A549 (cell line): ENCODE measurements at regions not wholly inside any gene's neighbourhood (a gene's known extent, or its start where the extent isn't known, plus 50 kb on each side); places are given as distances from the start of the nearest gene placed in this dataset.
A peak's percentile ranks its signal among the peaks of the same experiment; 100 is the strongest.
"Not testable (repeated sequence)": the region's sequence is repeated elsewhere in the genome, so short reads cannot be mapped to it uniquely, and the experiment has no call there.

Experiments used
- ATAC-seq, 2 experiments: fragments of 200-7000 bp in 1 of 2; fragments of >200 bp in 1 of 2; cut with Nextera tagmentation in 1 of 2; cut with Tn5 transposase in 1 of 2; 3 replicates each; pipeline versions ENCODE4 v1.8.0 to v1.9.1; 2018 to 2020; ENCODE audit warnings: mild to moderate bottlenecking in 1 of 2, moderate library complexity in 1 of 2
- CTCF ChIA-PET: fragments of 300-600 bp; sonication (Branson Sonifier 250); formaldehyde crosslinking; extraction: SDS; loops from one replicate; lab custom pipeline; 2021; ENCODE audit warnings: antibody characterized with exemption, inconsistent platforms; lab: Yijun Ruan, JAX
- POLR2A ChIA-PET: fragments of 350-600 bp; formaldehyde crosslinking; extraction: SDS; loops from one replicate; lab custom pipeline; 2021; ENCODE audit warnings: antibody characterized with exemption, inconsistent platforms; lab: Yijun Ruan, JAX
- DNase-seq, 2 experiments: peaks; one replicate each; pipeline versions ENCODE4 v3.0.0 to v3.0.0-alpha.2; 2011 to 2016; ENCODE audit warnings: low read depth in 1 of 2, low spot score in 1 of 2
- FAIRE-seq: peaks from 2 replicates; lab custom pipeline; 2011; peaks lifted over from hg19 to GRCh38; lab: Jason Lieb, UNC
- H3K27ac ChIP-seq, 2 experiments: fragments of >200 bp; sonication (Bioruptor Twin); formaldehyde crosslinking; 3 replicates each; pipeline ENCODE4 v1.5.1; 2016 to 2017
- H3K4me1 ChIP-seq: fragments of >200 bp; sonication (Bioruptor Twin); formaldehyde crosslinking; 3 replicates; pipeline ENCODE4 v1.6.1; 2016
- H3K4me2 ChIP-seq: fragments of >200 bp; sonication (Bioruptor Twin); formaldehyde crosslinking; 3 replicates; pipeline ENCODE4 v1.6.1; 2016
- H3K4me3 ChIP-seq: fragments of >200 bp; sonication (Bioruptor Twin); formaldehyde crosslinking; 3 replicates; pipeline ENCODE4 v1.5.1; 2016
- H3K9me3 ChIP-seq: fragments of >200 bp; sonication (Bioruptor Twin); formaldehyde crosslinking; 3 replicates; pipeline ENCODE4 v1.6.1; 2016
- ATOH8 ChIP-seq: fragments of 250-450 bp; sonication (Bioruptor Pico); IDR thresholded peaks from 2 replicates; pipeline ENCODE4 v1.5.0; 2020; ENCODE audit warnings: low read depth, mild to moderate bottlenecking, moderate library complexity
- BCL3 ChIP-seq: fragments of >200 bp; sonication (Bioruptor Twin); formaldehyde crosslinking; IDR thresholded peaks from 3 replicates; pipeline ENCODE4 v1.6.1; 2016
- CBX8 ChIP-seq: fragments of 200-600 bp; sonication (generic); IDR thresholded peaks from 2 replicates; pipeline ENCODE4 v1.6.1; 2016
- CEBPB ChIP-seq, 2 experiments: fragments of >200 bp in 1 of 2; sonication (Bioruptor Twin) in 1 of 2; formaldehyde crosslinking in 1 of 2; IDR thresholded peaks; 2 replicates each; pipeline ENCODE4 v1.6.1; 2012 to 2016
- CHD4 ChIP-seq: fragments of 200-600 bp; sonication (generic); IDR thresholded peaks from 2 replicates; pipeline ENCODE4 v1.6.1; 2016; ENCODE audit warnings: antibody characterized with exemption, mild to moderate bottlenecking, borderline replicate concordance
- EHF ChIP-seq: fragments of 250-450 bp; sonication (Bioruptor Pico); IDR thresholded peaks from 2 replicates; pipeline ENCODE4 v1.5.0; 2020; ENCODE audit warnings: mild to moderate bottlenecking
- EP300 ChIP-seq, 2 experiments: fragments of >200 bp; sonication (Bioruptor Twin); formaldehyde crosslinking; IDR thresholded peaks; 2 replicates in 1 of 2; 3 replicates in 1 of 2; pipeline ENCODE4 v1.6.1; 2016 to 2017
- FOSB ChIP-seq: fragments of 250-450 bp; sonication (Bioruptor Pico); IDR thresholded peaks from 2 replicates; pipeline ENCODE4 v1.5.0; 2020; ENCODE audit warnings: mild to moderate bottlenecking, moderate library complexity
- GATA3 ChIP-seq: IDR thresholded peaks from 2 replicates; pipeline ENCODE4 v1.6.1; 2012; ENCODE audit warnings: borderline replicate concordance
- HDAC2 ChIP-seq: fragments of 200-600 bp; sonication (generic); IDR thresholded peaks from 2 replicates; pipeline ENCODE4 v1.6.1; 2016
- HEYL ChIP-seq: fragments of 250-450 bp; sonication (Bioruptor Pico); IDR thresholded peaks from 2 replicates; pipeline ENCODE4 v1.8.0; 2021; ENCODE audit warnings: mild to moderate bottlenecking, moderate library complexity
- HMGXB4 ChIP-seq: fragments of 250-450 bp; sonication (Bioruptor Pico); IDR thresholded peaks from 2 replicates; pipeline ENCODE4 v1.5.0; 2021; ENCODE audit warnings: mild to moderate bottlenecking, moderate library complexity, borderline replicate concordance
- HOXA7 ChIP-seq: fragments of 250-450 bp; sonication (Bioruptor Pico); IDR thresholded peaks from 2 replicates; pipeline ENCODE4 v1.5.0; 2020; ENCODE audit warnings: mild to moderate bottlenecking, moderate library complexity
- HOXB13 ChIP-seq: fragments of 250-450 bp; sonication (Bioruptor Pico); IDR thresholded peaks from 2 replicates; pipeline ENCODE4 v1.5.0; 2020; ENCODE audit warnings: low read depth, mild to moderate bottlenecking, moderate library complexity
- HOXB5 ChIP-seq: fragments of 250-450 bp; sonication (Bioruptor Pico); IDR thresholded peaks from 2 replicates; pipeline ENCODE4 v1.5.0; 2020; ENCODE audit warnings: mild to moderate bottlenecking, moderate library complexity
- JUN ChIP-seq, 2 experiments: fragments of >200 bp; sonication (Bioruptor Twin); formaldehyde crosslinking; IDR thresholded peaks; 2 replicates in 1 of 2; 3 replicates in 1 of 2; pipeline ENCODE4 v1.6.1; 2016 to 2017
- JUNB ChIP-seq: fragments of >200 bp; sonication (Bioruptor Twin); formaldehyde crosslinking; IDR thresholded peaks from 2 replicates; pipeline ENCODE4 v1.6.1; 2016
- KDM5A ChIP-seq: fragments of 200-600 bp; sonication (generic); IDR thresholded peaks from 2 replicates; pipeline ENCODE4 v1.6.1; 2016; ENCODE audit warnings: antibody characterized with exemption, mild to moderate bottlenecking
- MAFK ChIP-seq: fragments of 450-650 bp; IDR thresholded peaks from 2 replicates; pipeline ENCODE4 v1.6.1; 2014; ENCODE audit not compliant: partially characterized antibody
- NPAS2 ChIP-seq: fragments of 250-450 bp; sonication (Bioruptor Pico); IDR thresholded peaks from 2 replicates; pipeline ENCODE4 v1.8.0; 2022; ENCODE audit warnings: mild to moderate bottlenecking, moderate library complexity, borderline replicate concordance
- NR3C1 ChIP-seq: fragments of >200 bp; sonication (Bioruptor Twin); formaldehyde crosslinking; IDR thresholded peaks from 3 replicates; pipeline ENCODE4 v1.6.1; 2017
- PHF8 ChIP-seq: fragments of 200-600 bp; sonication (generic); IDR thresholded peaks from 2 replicates; pipeline ENCODE4 v1.6.1; 2016; ENCODE audit warnings: low read depth, mild to moderate bottlenecking, antibody characterized with exemption, moderate library complexity, borderline replicate concordance
- POLR2A ChIP-seq: IDR thresholded peaks from 2 replicates; pipeline ENCODE4 v1.6.1; 2012; ENCODE audit warnings: mild to moderate bottlenecking, low read length
- RAD21 ChIP-seq, 2 experiments: fragments of >200 bp in 1 of 2; sonication (Bioruptor Twin) in 1 of 2; formaldehyde crosslinking in 1 of 2; IDR thresholded peaks in 1 of 2; conservative IDR thresholded peaks in 1 of 2; 2 replicates in 1 of 2; 3 replicates in 1 of 2; pipeline ENCODE4 v1.6.1; 2012 to 2018; ENCODE audit warnings: inconsistent platforms in 1 of 2
- RFX5 ChIP-seq: fragments of 450-650 bp; IDR thresholded peaks from 2 replicates; pipeline ENCODE4 v1.7.1; 2014; ENCODE audit warnings: antibody characterized with exemption, mild to moderate bottlenecking, moderate library complexity
- SREBF2 ChIP-seq: fragments of 450-650 bp; IDR thresholded peaks from 2 replicates; pipeline ENCODE4 v1.6.1; 2014; ENCODE audit warnings: mild to moderate bottlenecking, moderate library complexity
- TP53 ChIP-seq: fragments of 250-450 bp; sonication (Bioruptor Pico); IDR thresholded peaks from 2 replicates; pipeline ENCODE4 v1.5.0; 2021; ENCODE audit warnings: mild to moderate bottlenecking, moderate library complexity
- ZFP36 ChIP-seq: fragments of 450-650 bp; IDR thresholded peaks from 2 replicates; pipeline ENCODE4 v1.6.1; 2014; ENCODE audit warnings: borderline replicate concordance; ENCODE audit not compliant: partially characterized antibody
- ZNF302 ChIP-seq: fragments of 250-450 bp; sonication (Bioruptor Pico); IDR thresholded peaks from 2 replicates; pipeline ENCODE4 v1.9.0; 2021; ENCODE audit warnings: inconsistent platforms, mild to moderate bottlenecking, moderate library complexity
- WGBS: methylation state at CpG from one replicate; pipeline ENCODE4 v1.1.6; 2017; ENCODE audit errors: missing lambda C conversion rate; 5-methylcytosine and 5-hydroxymethylcytosine counted together

- Histone ChIP-seq H3K9me3 (no peaks in the 10 kb centered on the region), H3K4me3 (no peak overlapping the region), H3K4me2 (no peak overlapping the region), H3K4me1 (no peaks in the 10 kb centered on the region), H3K27ac (no peak overlapping the region)
- POLR2A ChIA-PET = no interaction called here
- FAIRE-seq (no peak), DNase-seq (no peak), ATAC-seq (no peak)
- WGBS = 36% methylated on average over 3 of the region's 3 CpGs
- CTCF ChIA-PET = no interaction called here
- TF ChIP-seq TP53 = no peak
- no peak for TF ChIP-seq KDM5A
- TF ChIP-seq EP300 (IDR thresholded peaks at IDR 0.05) = no peak
- peak; percentile 66 for TF ChIP-seq MAFK
Measured at GRCh38 chr14:38930022-38930421, 173.0 kb downstream of the SEC23A start.

- Histone ChIP-seq H3K27ac (no peak overlapping the region), H3K4me3 (no peak overlapping the region), H3K4me2 (no peak overlapping the region), H3K4me1 (no peaks in the 10 kb centered on the region), H3K9me3 (no peaks in the 10 kb centered on the region)
- no peak for ATAC-seq
- ChIA-PET CTCF (no interaction called here), POLR2A (no interaction called here)
- peak; percentile 7 for FAIRE-seq
- no peak for DNase-seq
- TF ChIP-seq HOXB5 = no peak
- no peak for TF ChIP-seq GATA3
- no peak for TF ChIP-seq NPAS2 (CRISPR knock-in tag)
- TF ChIP-seq SREBF2 = no peak
- no peak for TF ChIP-seq JUN (IDR thresholded peaks at IDR 0.05)
- TF ChIP-seq FOSB (CRISPR knock-in tag) = no peak
- TF ChIP-seq HOXA7 (CRISPR knock-in tag) = no peak
- no peak for TF ChIP-seq TP53
- TF ChIP-seq JUNB = no peak
- no peak for TF ChIP-seq EP300 (IDR thresholded peaks at IDR 0.05)
- no peak for TF ChIP-seq HEYL (CRISPR knock-in tag)
- no peak for TF ChIP-seq NR3C1
- TF ChIP-seq CBX8 = no peak
- TF ChIP-seq ZFP36 = no peak
- TF ChIP-seq ZNF302 (CRISPR knock-in tag) = no peak
- no peak for TF ChIP-seq POLR2A
Measured at GRCh38 chr14:38929416-38929815, 173.6 kb downstream of the SEC23A start.

- H3K4me1 ChIP-seq, CTCF ChIA-PET, POLR2A ChIA-PET, FAIRE-seq, H3K9me3 ChIP-seq, DNase-seq, H3K4me3 ChIP-seq, ATAC-seq, H3K27ac ChIP-seq: not testable (repeated sequence)
- 0 out of 3 replicates have a peak overlapping the region, but pooled peaks have one; percentile 23 for H3K4me2 ChIP-seq
- 58% methylated on average over 7 of the region's 11 CpGs for WGBS
Measured at GRCh38 chr14:38921893-38922292, 181.1 kb downstream of the SEC23A start.

GRCh38 chr14:38915125-38915524 lies 187.9 kb downstream of the SEC23A start:
- TF ChIP-seq CHD4 = no peak
- no peak for TF ChIP-seq BCL3
- TF ChIP-seq EHF = no peak
- TF ChIP-seq, all 56 proteins: peak for 0
- Histone ChIP-seq H3K4me2 (no peak overlapping the region), H3K4me1 (no peaks in the 10 kb centered on the region), H3K27ac (no peak overlapping the region), H3K9me3 (no peaks in the 10 kb centered on the region), H3K4me3 (no peak overlapping the region)
- DNase-seq = no peak
- FAIRE-seq = no peak
- CTCF ChIA-PET = interaction anchor here (1.1 kb wide), 1 partner anchor 48 kb away, joined by 3 read pairs; no protein-coding TSS in a partner anchor
- no peak for ATAC-seq
- POLR2A ChIA-PET = no interaction called here
- WGBS = 0% methylated on average over 1 of the region's 1 CpG

DNA sequence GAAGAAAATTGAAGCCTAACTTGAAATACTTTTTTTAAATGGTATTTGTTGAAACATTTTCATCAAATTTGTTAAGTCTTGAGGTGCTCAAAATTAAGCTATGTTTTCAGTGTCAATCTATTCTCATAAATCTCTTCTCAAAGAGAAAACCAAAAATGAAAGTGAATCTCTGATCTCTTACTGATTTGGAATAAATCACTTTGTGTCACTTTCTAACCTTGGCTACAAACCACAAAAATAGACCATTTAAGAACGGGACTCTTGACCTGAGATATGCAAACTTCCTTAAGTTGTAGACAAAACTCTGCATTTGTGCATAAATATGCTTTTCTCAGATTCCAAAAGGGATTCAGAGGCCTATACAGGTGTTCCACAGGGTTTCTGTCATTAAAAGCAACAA lies 192.9 kb downstream of the SEC23A start:
- CTCF ChIA-PET = interaction anchor here (1.2 to 1.5 kb wide), 2 partner anchors 9 to 12 kb away, joined by 3 read pairs; no protein-coding TSS in a partner anchor
- no peak overlapping the region for H3K4me2 ChIP-seq
- no peak overlapping the region for H3K27ac ChIP-seq
- TF ChIP-seq PHF8 (no peak), HMGXB4 (no peak), HOXB13 (CRISPR knock-in tag) (no peak), HDAC2 (no peak), EP300 (IDR thresholded peaks at IDR 0.05) (no peak), RFX5 (no peak), HEYL (CRISPR knock-in tag) (no peak), ATOH8 (no peak), NR3C1 (no peak), CEBPB (IDR thresholded peaks at IDR 0.05) (no peak), RAD21 (conservative IDR thresholded peaks at IDR 0.05 in 1 of 2, IDR thresholded peaks at IDR 0.05 in 1 of 2) (no peak), JUNB (no peak)

More for the DNA sequence above, 192.9 kb downstream of the SEC23A start:
- Histone ChIP-seq H3K9me3 (no peaks in the 10 kb centered on the region), H3K4me1 (no peaks in the 10 kb centered on the region), H3K4me3 (no peak overlapping the region)
- POLR2A ChIA-PET = no interaction called here
- ATAC-seq (no peak), FAIRE-seq (no peak), DNase-seq (no peak)
- 8% methylated on average over 1 of the region's 1 CpG for WGBS
